K562 (cell line): ENCODE measurements at regions not wholly inside any gene's neighbourhood (a gene's known extent, or its start where the extent isn't known, plus 50 kb on each side); places are given as distances from the start of the nearest gene placed in this dataset.

Experiments
- CBFB ChIP-seq: sonication (generic); formaldehyde crosslinking; IDR thresholded peaks from 2 replicates; pipeline ENCODE4 v1.4.0; 2020; ENCODE audit warnings: mild to moderate bottlenecking, missing genetic modification reagents
- CREB1 ChIP-seq, 2 experiments: sonication (generic) in 1 of 2; formaldehyde crosslinking in 1 of 2; IDR thresholded peaks; 2 replicates each; pipeline versions ENCODE4 v1.6.1 to v1.8.0; 2012 to 2022; ENCODE audit warnings: inconsistent platforms in 1 of 2, mild to moderate bottlenecking in 1 of 2, missing genetic modification reagents in 1 of 2, moderate library complexity in 1 of 2
- EZH2 ChIP-seq: IDR thresholded peaks from 2 replicates; pipeline ENCODE4 v1.6.1; 2012; ENCODE audit warnings: low read depth, mild to moderate bottlenecking, inconsistent platforms, low read length, borderline replicate concordance
- GTF2F1 ChIP-seq: IDR thresholded peaks from 2 replicates; pipeline ENCODE4 v1.6.1; 2011; ENCODE audit warnings: low read depth, low read length, improper control_type of control experiment
- JUND ChIP-seq, 2 experiments: IDR thresholded peaks; 2 replicates in 1 of 2; 3 replicates in 1 of 2; pipeline ENCODE4 v1.6.1; 2011; ENCODE audit warnings: borderline replicate concordance in 2 of 2, low read depth in 2 of 2, low read length in 2 of 2, improper control_type of control experiment in 1 of 2, missing biosample characterization in 1 of 2, missing genetic modification characterization in 1 of 2, missing genetic modification reagents in 1 of 2
- ZBTB17 ChIP-seq: fragments of 450-650 bp; formaldehyde crosslinking; IDR thresholded peaks from 2 replicates; pipeline ENCODE4 v1.4.0; 2020; ENCODE audit warnings: mild to moderate bottlenecking
- ZBTB7A ChIP-seq: IDR thresholded peaks from 2 replicates; pipeline ENCODE4 v1.6.1; 2011; ENCODE audit warnings: low read depth, mild to moderate bottlenecking, low read length, moderate library complexity, borderline replicate concordance; ENCODE audit not compliant: control insufficient read depth
- TF ChIP-seq, protein P1 (sequence below), 3 experiments: IDR thresholded peaks in 2 of 3; conservative IDR thresholded peaks in 1 of 3; 2 replicates each; pipeline ENCODE4 v1.5.1; 2011 to 2012; ENCODE audit warnings: low read length in 3 of 3, mild to moderate bottlenecking in 3 of 3, control low read depth in 2 of 3, improper control_type of control experiment in 1 of 3, inconsistent platforms in 1 of 3, low read depth in 1 of 3, mixed read lengths in 1 of 3, moderate library complexity in 1 of 3; ENCODE audit not compliant: insufficient read depth in 2 of 3
- TF ChIP-seq, protein P2 (sequence below): fragments of 250-450 bp; sonication (Bioruptor Pico); IDR thresholded peaks from 2 replicates; pipeline ENCODE4 v1.5.0; 2022; ENCODE audit warnings: mild to moderate bottlenecking
- TF ChIP-seq, protein P3 (sequence below): sonication (generic); formaldehyde crosslinking; IDR thresholded peaks from 2 replicates; pipeline ENCODE4 v1.8.1; 2023; ENCODE audit warnings: mild to moderate bottlenecking, missing genetic modification reagents

DNA sequence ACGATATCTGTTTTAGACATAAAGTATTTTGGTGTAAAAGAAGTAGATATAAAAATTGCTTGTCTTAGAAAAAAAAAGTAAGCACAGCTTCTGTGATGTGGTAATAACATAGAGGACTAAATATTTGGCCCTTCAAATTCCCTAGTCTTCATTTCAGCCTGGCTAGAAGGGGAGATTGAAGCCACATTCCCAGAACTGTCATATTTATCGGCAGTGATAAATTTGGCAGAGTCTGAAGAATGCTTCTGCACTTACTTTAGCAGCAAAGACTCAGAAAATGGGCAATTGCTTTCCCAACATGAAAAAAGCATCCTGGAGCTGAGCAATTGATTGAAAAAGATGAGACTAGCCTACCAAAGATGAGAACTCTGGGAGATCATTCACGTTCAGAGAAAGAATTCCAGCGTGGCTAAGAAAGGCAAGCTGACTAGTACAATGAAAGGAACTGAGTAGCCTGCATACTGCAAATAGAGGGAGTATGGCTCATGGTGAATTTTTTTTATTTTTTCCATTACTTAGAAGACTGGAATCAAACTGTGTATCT, 278.7 kb upstream of the KLHL29 start:
- TF ChIP-seq, protein P1, sequence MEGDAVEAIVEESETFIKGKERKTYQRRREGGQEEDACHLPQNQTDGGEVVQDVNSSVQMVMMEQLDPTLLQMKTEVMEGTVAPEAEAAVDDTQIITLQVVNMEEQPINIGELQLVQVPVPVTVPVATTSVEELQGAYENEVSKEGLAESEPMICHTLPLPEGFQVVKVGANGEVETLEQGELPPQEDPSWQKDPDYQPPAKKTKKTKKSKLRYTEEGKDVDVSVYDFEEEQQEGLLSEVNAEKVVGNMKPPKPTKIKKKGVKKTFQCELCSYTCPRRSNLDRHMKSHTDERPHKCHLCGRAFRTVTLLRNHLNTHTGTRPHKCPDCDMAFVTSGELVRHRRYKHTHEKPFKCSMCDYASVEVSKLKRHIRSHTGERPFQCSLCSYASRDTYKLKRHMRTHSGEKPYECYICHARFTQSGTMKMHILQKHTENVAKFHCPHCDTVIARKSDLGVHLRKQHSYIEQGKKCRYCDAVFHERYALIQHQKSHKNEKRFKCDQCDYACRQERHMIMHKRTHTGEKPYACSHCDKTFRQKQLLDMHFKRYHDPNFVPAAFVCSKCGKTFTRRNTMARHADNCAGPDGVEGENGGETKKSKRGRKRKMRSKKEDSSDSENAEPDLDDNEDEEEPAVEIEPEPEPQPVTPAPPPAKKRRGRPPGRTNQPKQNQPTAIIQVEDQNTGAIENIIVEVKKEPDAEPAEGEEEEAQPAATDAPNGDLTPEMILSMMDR (IDR thresholded peaks at IDR 0.05 in 2 of 3, conservative IDR thresholded peaks at IDR 0.05 in 1 of 3; ENCODE audit: insufficient read depth in 2 of 3, low read depth in 1 of 3, low read length in 3 of 3): no peak
- TF ChIP-seq GTF2F1 (no peak), JUND (IDR thresholded peaks at IDR 0.05; ENCODE audit: borderline replicate concordance, low read depth, low read length) (no peak), JUND (tag; IDR thresholded peaks at IDR 0.05; ENCODE audit: borderline replicate concordance, low read depth, low read length) (no peak), ZBTB7A (no peak), EZH2 (no peak), ZBTB17 (CRISPR knock-in tag) (no peak), CBFB (CRISPR knock-in tag) (no peak), CREB1 (IDR thresholded peaks at IDR 0.05) (no peak), CREB1 (CRISPR knock-in tag; IDR thresholded peaks at IDR 0.05) (no peak)
- TF ChIP-seq, protein P2, sequence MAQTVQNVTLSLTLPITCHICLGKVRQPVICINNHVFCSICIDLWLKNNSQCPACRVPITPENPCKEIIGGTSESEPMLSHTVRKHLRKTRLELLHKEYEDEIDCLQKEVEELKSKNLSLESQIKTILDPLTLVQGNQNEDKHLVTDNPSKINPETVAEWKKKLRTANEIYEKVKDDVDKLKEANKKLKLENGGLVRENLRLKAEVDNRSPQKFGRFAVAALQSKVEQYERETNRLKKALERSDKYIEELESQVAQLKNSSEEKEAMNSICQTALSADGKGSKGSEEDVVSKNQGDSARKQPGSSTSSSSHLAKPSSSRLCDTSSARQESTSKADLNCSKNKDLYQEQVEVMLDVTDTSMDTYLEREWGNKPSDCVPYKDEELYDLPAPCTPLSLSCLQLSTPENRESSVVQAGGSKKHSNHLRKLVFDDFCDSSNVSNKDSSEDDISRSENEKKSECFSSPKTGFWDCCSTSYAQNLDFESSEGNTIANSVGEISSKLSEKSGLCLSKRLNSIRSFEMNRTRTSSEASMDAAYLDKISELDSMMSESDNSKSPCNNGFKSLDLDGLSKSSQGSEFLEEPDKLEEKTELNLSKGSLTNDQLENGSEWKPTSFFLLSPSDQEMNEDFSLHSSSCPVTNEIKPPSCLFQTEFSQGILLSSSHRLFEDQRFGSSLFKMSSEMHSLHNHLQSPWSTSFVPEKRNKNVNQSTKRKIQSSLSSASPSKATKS (CRISPR knock-in tag): no peak
- TF ChIP-seq, protein P3, sequence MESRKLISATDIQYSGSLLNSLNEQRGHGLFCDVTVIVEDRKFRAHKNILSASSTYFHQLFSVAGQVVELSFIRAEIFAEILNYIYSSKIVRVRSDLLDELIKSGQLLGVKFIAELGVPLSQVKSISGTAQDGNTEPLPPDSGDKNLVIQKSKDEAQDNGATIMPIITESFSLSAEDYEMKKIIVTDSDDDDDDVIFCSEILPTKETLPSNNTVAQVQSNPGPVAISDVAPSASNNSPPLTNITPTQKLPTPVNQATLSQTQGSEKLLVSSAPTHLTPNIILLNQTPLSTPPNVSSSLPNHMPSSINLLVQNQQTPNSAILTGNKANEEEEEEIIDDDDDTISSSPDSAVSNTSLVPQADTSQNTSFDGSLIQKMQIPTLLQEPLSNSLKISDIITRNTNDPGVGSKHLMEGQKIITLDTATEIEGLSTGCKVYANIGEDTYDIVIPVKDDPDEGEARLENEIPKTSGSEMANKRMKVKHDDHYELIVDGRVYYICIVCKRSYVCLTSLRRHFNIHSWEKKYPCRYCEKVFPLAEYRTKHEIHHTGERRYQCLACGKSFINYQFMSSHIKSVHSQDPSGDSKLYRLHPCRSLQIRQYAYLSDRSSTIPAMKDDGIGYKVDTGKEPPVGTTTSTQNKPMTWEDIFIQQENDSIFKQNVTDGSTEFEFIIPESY (CRISPR knock-in tag): no peak
